ENCODE measurements at regions not wholly inside any gene's neighbourhood (a gene's known extent, or its start where the extent isn't known, plus 50 kb on each side); places are given as distances from the start of the nearest gene placed in this dataset.
"Not testable (repeated sequence)": the region's sequence is repeated elsewhere in the genome, so short reads cannot be mapped to it uniquely, and the experiment has no call there.

GRCh38 chr14:71551291-71551950 is 380.8 kb upstream of the RGS6 start:
- no peak for DNase-seq

DNA sequence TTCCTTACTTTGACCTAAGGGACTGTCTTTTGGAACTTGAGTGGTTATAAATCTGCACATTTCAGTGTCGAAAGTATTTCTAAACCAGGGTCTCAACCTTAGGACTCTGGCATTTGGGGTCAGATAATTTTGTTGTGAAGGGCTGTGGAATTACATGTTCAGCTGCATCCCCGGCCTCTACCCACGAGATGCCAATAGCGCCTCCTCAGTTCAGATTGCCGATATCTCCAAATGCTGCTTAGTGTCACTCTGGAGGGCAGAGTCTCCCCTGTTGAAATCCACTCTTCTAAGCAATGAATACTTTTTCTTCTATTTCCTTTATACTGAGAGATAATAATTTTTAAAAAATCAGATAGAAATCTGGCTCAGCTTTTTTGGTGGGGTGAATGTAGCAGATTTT is 379.4 kb upstream of the RGS6 start:
- no peak for DNase-seq

- no peak for DNase-seq
Measured at GRCh38 chr14:71553779-71554178, 378.4 kb upstream of the RGS6 start.

- no peak for DNase-seq
Measured at GRCh38 chr14:71554323-71554722, 377.9 kb upstream of the RGS6 start.

DNA sequence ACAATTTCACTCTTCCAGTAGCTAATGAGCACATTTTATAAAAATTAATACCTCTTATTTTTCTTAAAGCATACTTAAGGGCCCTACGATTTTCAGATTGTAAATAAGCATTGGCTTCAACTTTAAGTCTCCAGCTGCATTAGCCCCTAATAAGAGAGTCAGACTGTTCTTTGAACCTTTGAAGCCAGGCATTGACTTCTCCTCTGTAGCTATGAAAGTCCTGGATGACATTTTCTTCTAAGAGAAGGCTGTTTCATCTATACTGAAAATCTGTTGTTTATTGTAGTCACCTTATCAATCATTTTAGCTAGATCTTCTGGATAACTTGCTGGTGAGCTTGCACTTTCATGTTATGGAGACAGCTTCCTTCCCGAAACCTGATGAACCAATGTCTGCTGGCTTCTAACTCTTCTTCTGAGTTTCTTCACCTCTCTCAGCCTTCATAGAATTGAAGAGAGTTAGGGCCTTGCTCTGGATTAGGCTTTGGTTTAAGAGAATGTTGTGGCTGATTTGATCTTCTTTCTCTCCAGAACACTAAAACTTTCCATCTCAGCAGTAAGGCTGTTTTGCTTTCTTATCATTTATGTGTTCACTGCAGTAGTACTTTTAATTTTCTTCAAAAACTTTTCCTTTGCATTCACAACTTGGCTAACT is 377.1 kb upstream of the RGS6 start:
- no peak for DNase-seq

DNA sequence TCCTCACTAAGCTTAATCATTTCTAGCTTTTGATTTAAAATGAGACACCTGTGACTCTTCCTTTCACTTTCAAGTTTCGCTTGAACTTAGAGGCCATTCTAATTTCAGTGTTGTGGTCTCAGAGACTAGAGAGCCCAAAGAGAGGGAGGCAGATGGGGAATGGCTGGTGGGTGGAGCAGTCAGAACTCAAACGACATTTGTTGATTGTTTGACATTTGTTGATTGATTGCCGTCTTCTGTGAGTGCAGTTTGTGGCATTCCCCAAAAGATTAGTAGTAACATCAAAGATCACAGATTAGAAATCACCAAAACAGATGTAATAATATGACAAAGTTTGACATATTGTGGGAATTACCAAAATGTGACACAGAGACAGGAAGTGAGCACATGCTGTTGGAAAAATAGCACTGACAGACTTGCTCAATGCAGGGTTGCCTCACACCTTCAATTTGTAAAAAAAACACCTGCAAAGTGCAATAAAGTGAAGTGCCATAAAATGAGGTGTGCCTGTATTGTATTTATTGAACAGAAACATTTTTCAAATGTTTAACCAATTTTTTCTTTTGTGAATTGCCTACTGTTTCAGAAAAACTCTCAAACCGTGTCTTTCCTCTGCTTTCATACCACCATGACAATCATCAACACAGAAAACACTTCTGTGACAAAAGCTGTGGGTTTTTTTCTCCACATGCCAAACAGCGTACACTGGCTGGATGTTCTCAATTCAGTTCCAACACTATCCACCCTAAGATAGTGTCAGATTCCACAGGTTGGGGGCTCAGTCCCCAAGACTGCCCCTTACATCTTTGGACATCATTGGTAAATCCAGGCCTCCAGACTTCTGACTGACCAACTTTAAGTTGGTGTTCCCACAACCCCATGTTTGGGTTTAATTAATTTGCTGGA is 376.3 kb upstream of the RGS6 start:
- DNase-seq = no peak

DNA sequence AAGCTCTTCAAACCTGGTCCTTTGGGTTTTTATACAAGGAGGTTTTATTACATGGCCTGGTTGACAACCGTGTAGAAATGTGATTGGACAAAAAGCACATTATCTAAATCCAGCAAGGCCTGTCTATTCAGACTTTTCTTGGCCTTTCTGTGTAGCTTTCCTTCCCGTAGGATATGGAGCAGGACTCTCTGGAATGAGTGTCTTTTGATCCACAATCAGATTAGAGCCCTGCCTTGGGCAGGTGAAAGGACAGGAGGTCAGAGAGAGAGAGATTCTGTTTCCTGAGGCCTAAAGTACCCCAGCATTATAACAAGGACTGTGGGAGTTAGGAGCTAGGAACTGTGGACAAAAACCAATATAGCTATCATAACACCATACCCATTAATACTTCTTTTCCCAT is 375.5 kb upstream of the RGS6 start:
- DNase-seq = no peak

DNA sequence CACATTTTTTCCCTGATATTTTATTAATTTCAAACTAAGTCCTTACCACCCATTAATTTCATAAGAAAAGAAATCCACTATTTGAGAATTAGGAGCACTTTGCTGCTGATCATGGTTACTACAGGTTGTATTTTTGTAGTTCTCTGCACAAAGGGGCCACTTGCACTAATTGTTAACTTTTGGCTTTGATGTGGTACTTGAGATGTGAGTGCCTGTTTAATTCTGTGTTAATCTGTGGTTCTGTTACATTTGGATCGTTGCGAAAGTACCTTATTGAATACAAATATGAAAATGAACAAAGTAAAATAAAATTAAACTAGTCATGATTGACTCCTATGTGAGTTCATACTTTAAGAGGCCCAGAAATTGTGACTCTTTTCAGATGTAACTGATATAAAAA is 374.9 kb upstream of the RGS6 start:
- DNase-seq = no peak

- DNase-seq = not testable (repeated sequence)
Measured at GRCh38 chr14:71558943-71559342, 373.3 kb upstream of the RGS6 start.

DNA sequence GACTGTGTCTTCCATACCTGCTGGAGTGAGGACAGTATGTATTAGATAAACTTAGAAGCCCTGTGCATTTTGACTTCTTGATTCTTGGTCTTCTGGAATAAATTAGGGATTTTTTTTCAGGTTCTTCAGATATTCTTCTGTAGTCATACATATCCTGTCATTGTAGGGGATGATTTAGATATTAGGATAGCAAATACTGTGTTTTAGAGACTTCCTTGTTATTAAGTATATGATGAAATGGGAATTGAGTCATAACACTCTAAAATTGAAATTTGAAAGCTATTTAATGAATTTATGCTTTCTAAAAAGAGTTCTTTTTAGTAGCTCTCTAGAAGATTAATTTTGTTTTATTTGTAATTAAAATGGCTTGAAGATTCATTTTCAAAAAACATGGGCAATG is 371.5 kb upstream of the RGS6 start:
- DNase-seq = no peak

- DNase-seq = no peak
Measured at GRCh38 chr14:71563492-71564153, 368.6 kb upstream of the RGS6 start.

GRCh38 chr14:71566276-71566675 is 366.0 kb upstream of the RGS6 start:
- no peak for DNase-seq

GRCh38 chr14:71567499-71568133 is 364.6 kb upstream of the RGS6 start:
- DNase-seq = not testable (repeated sequence)

DNA sequence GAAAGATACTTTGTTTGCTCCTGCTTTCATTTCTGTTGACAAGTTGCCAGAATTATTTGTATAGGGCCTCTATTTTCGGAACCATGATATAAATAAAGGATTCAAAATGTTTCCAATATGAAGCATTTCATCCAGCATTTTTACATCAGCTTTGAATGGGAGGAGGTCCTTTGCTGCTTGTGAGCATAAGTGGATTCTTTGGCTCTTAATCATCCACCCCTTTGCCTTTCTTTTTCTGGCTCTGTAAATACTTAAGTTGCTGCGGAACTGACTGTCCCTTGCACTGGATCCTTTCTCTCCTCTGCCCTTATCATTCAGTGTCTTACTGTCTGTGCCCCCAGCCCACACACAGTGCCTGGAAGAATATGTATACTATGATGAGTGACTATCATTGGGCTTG is 357.3 kb upstream of the RGS6 start:
- DNase-seq = no peak

- DNase-seq = no peak
Measured at GRCh38 chr14:71576472-71576871, 355.8 kb upstream of the RGS6 start.

- no peak for DNase-seq
Measured at GRCh38 chr14:71579331-71579730, 352.9 kb upstream of the RGS6 start.

- no peak for DNase-seq
Measured at GRCh38 chr14:71582705-71583104, 349.5 kb upstream of the RGS6 start.

DNA sequence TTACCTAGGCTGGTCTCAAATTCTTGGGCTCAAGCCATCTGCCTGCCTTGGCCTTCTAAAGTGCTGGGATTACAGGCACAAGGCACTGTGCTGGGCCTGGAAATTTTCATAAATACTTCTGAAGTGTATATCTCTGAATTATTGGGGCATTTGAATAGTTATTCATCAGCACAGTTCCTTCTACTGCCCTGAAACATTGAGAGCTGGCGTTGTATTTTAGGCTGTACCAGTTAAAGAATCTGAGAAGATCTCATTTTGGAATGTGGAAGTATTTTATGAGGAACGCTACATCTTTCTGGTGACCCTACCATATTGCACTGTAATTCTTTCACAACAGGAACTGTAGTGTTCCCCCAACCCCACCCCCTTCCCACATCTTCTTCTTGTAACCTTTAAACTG is 349.0 kb upstream of the RGS6 start:
- no peak for DNase-seq

- DNase-seq = no peak
Measured at GRCh38 chr14:71583705-71584104, 348.5 kb upstream of the RGS6 start.

- no peak for DNase-seq
Measured at GRCh38 chr14:71585361-71585760, 346.9 kb upstream of the RGS6 start.

- no peak for DNase-seq
Measured at GRCh38 chr14:71586131-71586897, 345.9 kb upstream of the RGS6 start.

- no peak for DNase-seq
Measured at GRCh38 chr14:71588028-71588427, 344.2 kb upstream of the RGS6 start.
